ENCODE measurements at regions not wholly inside any gene's neighbourhood (a gene's known extent, or its start where the extent isn't known, plus 50 kb on each side); places are given as distances from the start of the nearest gene placed in this dataset.

GRCh38 chr4:123055943-123056342, 133.5 kb upstream of the NUDT6 start:
- H3K27ac ChIP-seq, result no peak overlapping the region
- peaks cover 0 to 51% (median 0%) of the 10 kb centered on the region in 6 donors for H3K36me3 ChIP-seq
- TF ChIP-seq POLR2AphosphoS5 (IDR thresholded peaks at IDR 0.05) (no peak), POLR2A (IDR thresholded peaks at IDR 0.05) (no peak), CTCF (IDR thresholded peaks at IDR 0.05 in 8 of 11, conservative IDR thresholded peaks at IDR 0.05 in 3 of 11) (no peak)
- peaks cover 4 to 32% (median 23%) of the 10 kb centered on the region in 8 donors for H3K9me3 ChIP-seq
- no peak for DNase-seq
- intact Hi-C loops (cut with DNase I; ENCODE audit: low total_unique reads), result no loop called here
- no peaks in the 10 kb centered on the region for H3K27me3 ChIP-seq (replicated peaks in 1 of 7)
- no peak overlapping the region for H3K4me3 ChIP-seq
- H3K4me1 ChIP-seq, result no peaks in the 10 kb centered on the region

GRCh38 chr4:123060039-123060770, 137.8 kb upstream of the NUDT6 start:
- Histone ChIP-seq H3K36me3 (peaks cover 0 to 43% (median 0%) of the 10 kb centered on the region in 6 donors), H3K4me3 (no peak overlapping the region), H3K9me3 (peaks cover 0 to 11% (median 0%) of the 10 kb centered on the region in 8 donors), H3K27me3 (replicated peaks in 1 of 7) (no peaks in the 10 kb centered on the region), H3K27ac (no peak overlapping the region), H3K4me1 (no peaks in the 10 kb centered on the region)
- TF ChIP-seq POLR2AphosphoS5 (IDR thresholded peaks at IDR 0.05), result no peak
- no peak for TF ChIP-seq CTCF (IDR thresholded peaks at IDR 0.05 in 8 of 11, conservative IDR thresholded peaks at IDR 0.05 in 3 of 11)
- no peak for TF ChIP-seq POLR2A (IDR thresholded peaks at IDR 0.05)
- intact Hi-C loops (cut with DNase I; ENCODE audit: low total_unique reads), result no loop called here
- 96 to 99% (median 98%) methylated on average over 5 to 6 of the region's 6 CpGs for whole genome bisulfite sequencing, 5 donors
- DNase-seq, result no peak

GRCh38 chr4:123064390-123064789, 142.0 kb upstream of the NUDT6 start:
- H3K9me3 ChIP-seq, result peaks cover 0 to 4% (median 0%) of the 10 kb centered on the region in 8 donors
- no peak overlapping the region for H3K4me3 ChIP-seq
- TF ChIP-seq POLR2AphosphoS5 (IDR thresholded peaks at IDR 0.05) (no peak), CTCF (IDR thresholded peaks at IDR 0.05 in 8 of 11, conservative IDR thresholded peaks at IDR 0.05 in 3 of 11) (no peak), POLR2A (IDR thresholded peaks at IDR 0.05) (no peak)
- no peaks in the 10 kb centered on the region for H3K4me1 ChIP-seq
- no peaks in the 10 kb centered on the region for H3K27me3 ChIP-seq (replicated peaks in 1 of 7)
- no peak for DNase-seq
- H3K27ac ChIP-seq, result no peak overlapping the region
- 79 to 100% (median 94%) methylated on average over 1 of the region's 1 CpG for WGBS, 5 donors
- peaks cover 0 to 20% (median 0%) of the 10 kb centered on the region in 6 donors for H3K36me3 ChIP-seq
- intact Hi-C loops (cut with DNase I; ENCODE audit: low total_unique reads), result no loop called here

GRCh38 chr4:123068081-123068480, 145.7 kb upstream of the NUDT6 start:
- Histone ChIP-seq H3K27me3 (replicated peaks in 1 of 7) (no peaks in the 10 kb centered on the region), H3K4me1 (no peaks in the 10 kb centered on the region), H3K4me3 (no peak overlapping the region), H3K36me3 (no peaks in the 10 kb centered on the region), H3K9me3 (peaks cover 0 to 4% (median 0%) of the 10 kb centered on the region in 8 donors), H3K27ac (no peak overlapping the region)
- no peak for DNase-seq
- TF ChIP-seq POLR2A (IDR thresholded peaks at IDR 0.05) (no peak), POLR2AphosphoS5 (IDR thresholded peaks at IDR 0.05) (no peak), CTCF (IDR thresholded peaks at IDR 0.05 in 8 of 11, conservative IDR thresholded peaks at IDR 0.05 in 3 of 11) (no peak)
- 56 to 72% (median 67%) methylated on average over 1 of the region's 1 CpG for WGBS, 5 donors
- intact Hi-C loops (cut with DNase I; ENCODE audit: low total_unique reads), result no loop called here

Data from spleen (tissue), 11 donors.